Gastroesophageal sphincter (tissue), 4 donors: ENCODE measurements at regions not wholly inside any gene's neighbourhood (a gene's known extent, or its start where the extent isn't known, plus 50 kb on each side); places are given as distances from the start of the nearest gene placed in this dataset.

Experiments used
- ATAC-seq: fragments of 150-250 bp; one replicate; pipeline ENCODE4 v1.9.1; 2016; ENCODE audit warnings: mild to moderate bottlenecking, moderate library complexity
- H3K27ac ChIP-seq, 4 donors: fragments of 200-600 bp; sonication (generic) in 3 of 4; 1 replicate in 3 of 4; 2 replicates in 1 of 4; pipeline ENCODE4 v1.5.1; 2016 to 2019
- H3K27me3 ChIP-seq: fragments of 200-600 bp; sonication (generic); one replicate; pipeline ENCODE4 v1.5.1; 2019
- H3K36me3 ChIP-seq, 2 donors: fragments of 200-600 bp; sonication (generic); one replicate each; pipeline ENCODE4 v1.5.1; 2019; ENCODE audit warnings: control low read depth in 1 of 2
- H3K4me1 ChIP-seq, 3 donors: fragments of 200-600 bp; sonication (generic); 1 replicate in 2 of 3; 2 replicates in 1 of 3; pipeline ENCODE4 v1.5.1; 2016 to 2019; ENCODE audit warnings: control low read depth in 2 of 3
- H3K4me3 ChIP-seq, 2 donors: fragments of 200-600 bp; sonication (generic); one replicate each; pipeline ENCODE4 v1.5.1; 2019; ENCODE audit warnings: mild to moderate bottlenecking in 1 of 2, moderate library complexity in 1 of 2
- H3K9me3 ChIP-seq, 3 donors: fragments of 200-600 bp; sonication (generic); one replicate each; pipeline ENCODE4 v1.5.1; 2017 to 2019; ENCODE audit warnings: control low read depth in 2 of 3
- EP300 ChIP-seq: sonication (generic); formaldehyde crosslinking; IDR thresholded peaks from one replicate; pipeline ENCODE4 v1.6.1; 2017; ENCODE audit warnings: antibody characterized with exemption, mild to moderate bottlenecking
- POLR2A ChIP-seq, 2 donors: fragments of 450-650 bp; IDR thresholded peaks; one replicate each; pipeline ENCODE4 v1.6.1; 2017; ENCODE audit warnings: antibody characterized with exemption in 2 of 2, mild to moderate bottlenecking in 2 of 2, moderate library complexity in 1 of 2
- POLR2AphosphoS5 ChIP-seq: sonication (generic); formaldehyde crosslinking; IDR thresholded peaks from one replicate; pipeline ENCODE4 v1.6.1; 2017; ENCODE audit warnings: antibody characterized with exemption
- WGBS, 2 donors: methylation state at CpG; one replicate each; pipeline ENCODE4 v1.1.5; 2018; ENCODE audit warnings: low coverage in 1 of 2; 5-methylcytosine and 5-hydroxymethylcytosine counted together
- TF ChIP-seq, protein P1 (sequence below), 4 experiments: fragments of 200-600 bp in 2 of 4; fragments of 450-650 bp in 2 of 4; sonication (generic) in 1 of 4; IDR thresholded peaks; one replicate each; pipeline ENCODE4 v1.5.1; 2017 to 2019; ENCODE audit warnings: antibody characterized with exemption in 4 of 4, mild to moderate bottlenecking in 2 of 4, moderate library complexity in 2 of 4

DNA sequence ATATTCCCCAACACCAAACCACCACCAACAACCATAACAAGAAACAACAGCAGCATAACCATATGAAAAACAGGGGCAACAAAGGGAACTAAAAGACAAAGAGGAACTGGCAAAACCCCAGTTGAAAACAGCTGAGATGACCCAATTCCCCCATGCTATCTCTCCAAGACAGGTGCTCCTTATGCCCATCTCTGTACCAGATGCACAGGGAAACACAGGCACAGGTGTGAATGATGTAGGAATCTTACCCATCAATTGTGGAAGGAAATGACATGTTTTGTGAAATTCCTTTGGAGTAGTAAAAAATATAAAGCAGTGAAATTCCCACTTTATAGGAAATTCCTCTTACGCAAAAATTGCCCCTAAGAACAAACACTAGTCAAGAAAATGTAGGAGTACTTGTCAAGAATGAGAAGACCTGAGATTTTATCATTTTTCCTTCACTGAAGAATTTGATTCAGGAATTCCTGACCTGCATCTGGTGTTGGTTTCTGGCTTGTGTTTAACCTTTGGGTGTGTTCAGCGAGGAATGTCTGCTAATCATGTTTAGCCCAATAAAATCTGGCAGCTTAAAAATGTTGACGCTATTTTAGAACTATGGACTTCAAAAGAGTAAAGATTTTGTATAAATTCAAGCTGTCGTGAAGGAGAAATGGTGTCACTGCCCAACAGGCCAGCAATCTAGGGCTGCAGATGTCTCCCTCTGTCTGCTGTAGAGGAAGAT is 67.7 kb upstream of the ARHGAP28 start:
- Histone ChIP-seq H3K4me3 (no peak overlapping the region), H3K4me1 (no peaks in the 10 kb centered on the region), H3K27me3 (no peaks in the 10 kb centered on the region), H3K36me3 (no peaks in the 10 kb centered on the region), H3K27ac (no peak overlapping the region), H3K9me3 (no peaks in the 10 kb centered on the region)
- WGBS, 2 donors: 64 to 80% methylated on average over 4 of the region's 4 CpGs
- ATAC-seq: no peak
- no peak for TF ChIP-seq EP300
- TF ChIP-seq POLR2AphosphoS5: no peak
- TF ChIP-seq, protein P1, sequence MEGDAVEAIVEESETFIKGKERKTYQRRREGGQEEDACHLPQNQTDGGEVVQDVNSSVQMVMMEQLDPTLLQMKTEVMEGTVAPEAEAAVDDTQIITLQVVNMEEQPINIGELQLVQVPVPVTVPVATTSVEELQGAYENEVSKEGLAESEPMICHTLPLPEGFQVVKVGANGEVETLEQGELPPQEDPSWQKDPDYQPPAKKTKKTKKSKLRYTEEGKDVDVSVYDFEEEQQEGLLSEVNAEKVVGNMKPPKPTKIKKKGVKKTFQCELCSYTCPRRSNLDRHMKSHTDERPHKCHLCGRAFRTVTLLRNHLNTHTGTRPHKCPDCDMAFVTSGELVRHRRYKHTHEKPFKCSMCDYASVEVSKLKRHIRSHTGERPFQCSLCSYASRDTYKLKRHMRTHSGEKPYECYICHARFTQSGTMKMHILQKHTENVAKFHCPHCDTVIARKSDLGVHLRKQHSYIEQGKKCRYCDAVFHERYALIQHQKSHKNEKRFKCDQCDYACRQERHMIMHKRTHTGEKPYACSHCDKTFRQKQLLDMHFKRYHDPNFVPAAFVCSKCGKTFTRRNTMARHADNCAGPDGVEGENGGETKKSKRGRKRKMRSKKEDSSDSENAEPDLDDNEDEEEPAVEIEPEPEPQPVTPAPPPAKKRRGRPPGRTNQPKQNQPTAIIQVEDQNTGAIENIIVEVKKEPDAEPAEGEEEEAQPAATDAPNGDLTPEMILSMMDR (IDR thresholded peaks at IDR 0.05): no peak
- TF ChIP-seq POLR2A (IDR thresholded peaks at IDR 0.05): no peak

DNA sequence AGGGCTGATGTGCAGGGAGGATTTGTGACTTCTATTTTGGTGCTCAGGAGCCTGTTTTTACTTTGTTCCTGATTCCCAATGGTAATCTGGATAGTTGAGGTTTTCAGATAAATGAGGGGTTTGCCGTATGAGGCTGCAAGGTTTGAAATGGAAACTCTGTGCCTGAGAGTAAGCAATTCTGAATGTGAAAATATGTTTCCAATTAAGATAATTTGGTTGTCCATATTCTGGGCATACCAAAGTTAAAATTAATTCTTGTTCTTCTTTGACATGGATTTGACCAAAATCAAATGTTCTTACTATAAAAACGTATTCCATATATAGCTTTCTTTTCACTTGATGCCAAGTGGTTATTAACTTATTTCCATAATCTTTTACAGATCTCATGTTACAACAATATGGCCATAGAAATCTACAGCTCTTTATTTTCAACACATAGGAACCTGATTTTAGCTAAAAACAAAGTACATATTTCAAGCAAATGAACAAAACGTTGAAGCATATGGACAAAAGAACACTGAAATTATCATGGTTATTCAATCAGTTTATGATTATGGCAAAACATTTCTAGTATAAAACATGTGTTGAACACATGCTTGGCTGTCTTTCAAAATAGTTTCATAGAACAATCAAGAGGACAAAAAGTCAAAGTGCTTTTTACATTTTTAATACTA is 63.4 kb upstream of the ARHGAP28 start:
- 23 to 37% methylated on average over 3 of the region's 3 CpGs for WGBS, 2 donors
- no peak overlapping the region for H3K4me3 ChIP-seq
- TF ChIP-seq, protein P1 (IDR thresholded peaks at IDR 0.05): no peak
- ATAC-seq: no peak
- H3K27ac ChIP-seq: no peak overlapping the region
- no peaks in the 10 kb centered on the region for H3K4me1 ChIP-seq
- H3K9me3 ChIP-seq: no peaks in the 10 kb centered on the region
- H3K27me3 ChIP-seq: no peaks in the 10 kb centered on the region
- H3K36me3 ChIP-seq: no peaks in the 10 kb centered on the region

DNA sequence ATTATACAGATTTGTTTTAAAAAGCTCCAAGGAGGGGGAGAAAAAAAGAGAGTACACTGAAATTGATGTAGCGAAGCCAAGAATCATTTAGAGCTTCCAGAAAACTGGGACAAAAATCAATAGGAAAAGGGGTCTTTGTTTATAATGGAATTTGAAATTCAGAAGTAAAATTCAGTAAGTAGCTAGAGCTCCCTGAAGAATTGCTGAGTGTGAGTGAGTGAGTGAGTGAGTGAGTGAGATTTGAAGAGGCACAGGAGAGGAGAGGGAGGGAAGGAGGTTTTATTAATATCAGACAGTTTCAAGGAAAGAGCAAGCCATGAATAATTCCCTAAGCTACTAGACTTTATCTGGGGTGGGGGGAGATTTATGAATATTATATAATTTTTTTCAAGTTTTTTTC is 60.7 kb upstream of the ARHGAP28 start:
- TF ChIP-seq POLR2A (IDR thresholded peaks at IDR 0.05) (no peak), EP300 (no peak), POLR2AphosphoS5 (no peak)
- TF ChIP-seq, protein P1 (IDR thresholded peaks at IDR 0.05): no peak
- Histone ChIP-seq H3K4me3 (no peak overlapping the region), H3K9me3 (no peaks in the 10 kb centered on the region), H3K27me3 (no peaks in the 10 kb centered on the region), H3K4me1 (no peaks in the 10 kb centered on the region), H3K36me3 (no peaks in the 10 kb centered on the region), H3K27ac (no peak overlapping the region)
- ATAC-seq: no peak
- WGBS, 2 donors: 40 to 92% methylated on average over 1 of the region's 1 CpG

DNA sequence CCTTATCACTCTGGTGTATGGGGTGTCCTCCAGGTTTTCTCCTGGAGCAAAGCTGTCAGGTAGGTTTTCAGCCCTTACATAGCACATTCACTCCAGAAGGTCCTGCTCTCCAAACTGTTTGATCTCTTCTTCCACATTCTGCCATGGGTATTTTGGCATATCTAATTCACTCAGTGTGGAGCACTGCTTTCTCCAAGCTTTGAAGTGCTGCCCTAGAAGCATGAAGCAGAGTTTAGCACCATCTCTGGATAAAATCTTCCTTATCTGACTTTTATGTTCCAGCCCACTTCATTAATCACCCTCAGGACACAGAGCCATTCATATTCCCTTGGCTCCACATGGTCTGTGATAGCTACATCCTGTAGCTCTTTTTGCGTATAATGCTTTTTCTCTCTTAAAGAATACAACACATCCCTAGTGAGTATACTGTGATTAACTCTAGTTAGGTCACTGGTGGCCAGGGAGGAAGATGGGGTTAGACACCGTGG is 56.7 kb upstream of the ARHGAP28 start:
- no peak for TF ChIP-seq EP300
- TF ChIP-seq POLR2A (IDR thresholded peaks at IDR 0.05): no peak
- TF ChIP-seq, protein P1 (IDR thresholded peaks at IDR 0.05): no peak
- no peak for TF ChIP-seq POLR2AphosphoS5
- no peak for ATAC-seq
- H3K27me3 ChIP-seq: no peaks in the 10 kb centered on the region
- H3K27ac ChIP-seq: no peak overlapping the region
- no peaks in the 10 kb centered on the region for H3K4me1 ChIP-seq
- WGBS, 2 donors: 72 to 73% methylated on average over 2 of the region's 2 CpGs
- H3K9me3 ChIP-seq: no peaks in the 10 kb centered on the region
- no peaks in the 10 kb centered on the region for H3K36me3 ChIP-seq
- H3K4me3 ChIP-seq: no peak overlapping the region

DNA sequence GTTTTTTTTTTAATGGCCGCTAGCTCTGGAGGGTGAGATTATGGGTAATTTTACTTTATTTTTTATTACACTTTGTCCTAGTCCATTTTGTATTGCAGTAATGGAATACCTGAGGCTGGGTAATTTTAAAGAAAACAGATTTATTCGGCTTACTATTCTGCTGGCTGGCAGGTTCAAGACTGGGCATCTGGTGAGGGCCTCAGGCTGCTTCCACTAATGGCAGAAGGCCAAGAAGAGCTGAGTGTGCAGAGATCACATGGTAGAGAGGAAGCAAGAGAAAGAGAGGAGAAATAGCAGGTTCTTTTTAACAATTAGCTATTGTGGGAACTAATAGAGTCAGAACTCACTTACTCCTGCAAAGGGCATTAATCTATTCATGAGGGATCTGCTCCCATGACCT is 52.4 kb upstream of the ARHGAP28 start:
- TF ChIP-seq EP300 (no peak), POLR2AphosphoS5 (no peak), POLR2A (IDR thresholded peaks at IDR 0.05) (no peak)
- TF ChIP-seq, protein P1 (IDR thresholded peaks at IDR 0.05): no peak
- ATAC-seq: no peak
- H3K4me1 ChIP-seq: no peaks in the 10 kb centered on the region
- H3K27me3 ChIP-seq: no peaks in the 10 kb centered on the region
- H3K9me3 ChIP-seq: no peaks in the 10 kb centered on the region
- 82 to 100% methylated on average over 2 of the region's 2 CpGs for WGBS, 2 donors
- H3K27ac ChIP-seq: no peak overlapping the region
- no peaks in the 10 kb centered on the region for H3K36me3 ChIP-seq
- H3K4me3 ChIP-seq: no peak overlapping the region
